GM23338 (cell line): ENCODE measurements at regions not wholly inside any gene's neighbourhood (a gene's known extent, or its start where the extent isn't known, plus 50 kb on each side); places are given as distances from the start of the nearest gene placed in this dataset.

Experiments
- ATAC-seq: fragments of 200-7000 bp; cut with Tn5 transposase; 3 replicates; pipeline ENCODE4 v1.9.1; 2020
- DNase-seq: peaks from one replicate; pipeline ENCODE4 v3.0.0-alpha.2; 2015; ENCODE audit warnings: low spot score
- H2AFZ ChIP-seq: fragments of 200-600 bp; sonication (generic); 2 replicates; pipeline ENCODE4 v1.8.0; 2016; ENCODE audit warnings: antibody characterized with exemption, mild to moderate bottlenecking, moderate library complexity
- H3F3A ChIP-seq: fragments of 200-600 bp; sonication (generic); replicated peaks from 2 replicates; pipeline ENCODE4 v1.8.0; 2017; ENCODE audit warnings: antibody characterized with exemption, mixed run types, low read depth
- H3K27ac ChIP-seq: fragments of 200-600 bp; sonication (generic); 2 replicates; pipeline ENCODE4 v1.6.1; 2016; ENCODE audit warnings: low read depth
- H3K27me3 ChIP-seq: fragments of 200-600 bp; sonication (generic); 2 replicates; pipeline ENCODE4 v1.8.0; 2016; ENCODE audit warnings: mild to moderate bottlenecking, mixed run types, moderate library complexity; ENCODE audit not compliant: insufficient read depth
- H3K36me3 ChIP-seq: fragments of 200-600 bp; sonication (generic); 2 replicates; pipeline ENCODE4 v1.8.0; 2016; ENCODE audit warnings: mild to moderate bottlenecking; ENCODE audit not compliant: insufficient read depth
- H3K4me1 ChIP-seq: fragments of 200-600 bp; sonication (generic); 2 replicates; pipeline ENCODE4 v1.8.0; 2016; ENCODE audit warnings: mild to moderate bottlenecking, moderate library complexity; ENCODE audit not compliant: insufficient read depth
- H3K4me2 ChIP-seq: fragments of 200-600 bp; sonication (generic); 2 replicates; pipeline ENCODE4 v1.7.1; 2017; ENCODE audit warnings: mixed run types
- H3K4me3 ChIP-seq: fragments of 200-600 bp; sonication (generic); 2 replicates; pipeline ENCODE4 v1.6.1; 2016; ENCODE audit warnings: mixed run types
- H3K79me2 ChIP-seq: fragments of 200-600 bp; sonication (generic); replicated peaks from 2 replicates; pipeline ENCODE4 v1.8.0; 2017; ENCODE audit warnings: mild to moderate bottlenecking; ENCODE audit not compliant: insufficient read depth
- H3K9me2 ChIP-seq: fragments of 200-600 bp; sonication (generic); 2 replicates; pipeline ENCODE4 v1.8.0; 2017; ENCODE audit not compliant: insufficient read depth
- H4K20me1 ChIP-seq: fragments of 200-600 bp; sonication (generic); replicated peaks from 2 replicates; pipeline ENCODE4 v1.8.0; 2017; ENCODE audit warnings: mild to moderate bottlenecking; ENCODE audit not compliant: insufficient read depth
- H3K27ac Mint-ChIP-seq: 2 replicates; pipeline ENCODE4 v1.8.0; 2020; ENCODE audit warnings: inconsistent platforms, mild to moderate bottlenecking, moderate library complexity, mixed read lengths
- H3K27me3 Mint-ChIP-seq: 3 replicates; pipeline ENCODE4 v1.8.0; 2022; ENCODE audit warnings: low read depth, mild to moderate bottlenecking, moderate library complexity, mixed read lengths, inconsistent platforms; ENCODE audit not compliant: insufficient read depth, poor library complexity
- H3K36me3 Mint-ChIP-seq: 3 replicates; pipeline ENCODE4 v1.8.0; 2021; ENCODE audit warnings: low read depth, mild to moderate bottlenecking, inconsistent platforms, moderate library complexity, mixed read lengths
- H3K4me1 Mint-ChIP-seq: 3 replicates; pipeline ENCODE4 v1.8.0; 2020; ENCODE audit warnings: mild to moderate bottlenecking, inconsistent platforms, mixed read lengths
- H3K4me3 Mint-ChIP-seq: 3 replicates; pipeline ENCODE4 v1.8.0; 2021; ENCODE audit warnings: moderate library complexity, mild to moderate bottlenecking, inconsistent platforms, mixed read lengths
- H3K9me3 Mint-ChIP-seq: 3 replicates; pipeline ENCODE4 v1.8.0; 2020; ENCODE audit warnings: moderate library complexity, mild to moderate bottlenecking, inconsistent platforms, mixed read lengths
- CREB1 ChIP-seq: fragments of 250-450 bp; sonication (Bioruptor Pico); IDR thresholded peaks from 2 replicates; pipeline ENCODE4 v1.5.0; 2020; ENCODE audit warnings: low read depth, mild to moderate bottlenecking, moderate library complexity
- EZH2 ChIP-seq: fragments of 200-600 bp; sonication (generic); IDR thresholded peaks from one replicate; pipeline ENCODE4 v1.8.0; 2017; ENCODE audit warnings: antibody characterized with exemption, mild to moderate bottlenecking, low read depth; ENCODE audit not compliant: unreplicated experiment
- EZH2phosphoT487 ChIP-seq: fragments of 200-600 bp; sonication (generic); IDR thresholded peaks from one replicate; pipeline ENCODE4 v1.8.1; 2018; ENCODE audit warnings: antibody characterized with exemption; ENCODE audit not compliant: unreplicated experiment
- JUNB ChIP-seq: IDR thresholded peaks from one replicate; pipeline ENCODE4 v1.6.1; 2016; ENCODE audit warnings: antibody characterized with exemption; ENCODE audit not compliant: unreplicated experiment
- POLR2AphosphoS5 ChIP-seq: IDR thresholded peaks from 2 replicates; pipeline ENCODE4 v1.6.1; 2016; ENCODE audit warnings: antibody characterized with exemption, low read depth
- STAT1 ChIP-seq: IDR thresholded peaks from one replicate; pipeline ENCODE4 v1.6.1; 2016; ENCODE audit warnings: antibody characterized with exemption; ENCODE audit not compliant: unreplicated experiment
- ZNF114 ChIP-seq: fragments of 250-450 bp; sonication (Bioruptor Pico); IDR thresholded peaks from 2 replicates; pipeline ENCODE4 v1.5.0; 2020; ENCODE audit warnings: mild to moderate bottlenecking, moderate library complexity
- ZNF331 ChIP-seq: fragments of 250-450 bp; sonication (Bioruptor Pico); IDR thresholded peaks from 2 replicates; pipeline ENCODE4 v1.5.0; 2020; ENCODE audit warnings: low read depth, mild to moderate bottlenecking, moderate library complexity
- TF ChIP-seq, protein P1 (sequence below), 2 experiments: fragments of 200-600 bp in 1 of 2; sonication (generic) in 1 of 2; conservative IDR thresholded peaks; 2 replicates each; pipeline versions ENCODE4 v1.5.1 to v1.6.1; 2016 to 2017; ENCODE audit warnings: antibody characterized with exemption in 2 of 2, low read depth in 2 of 2, mild to moderate bottlenecking in 2 of 2, moderate library complexity in 1 of 2

DNA sequence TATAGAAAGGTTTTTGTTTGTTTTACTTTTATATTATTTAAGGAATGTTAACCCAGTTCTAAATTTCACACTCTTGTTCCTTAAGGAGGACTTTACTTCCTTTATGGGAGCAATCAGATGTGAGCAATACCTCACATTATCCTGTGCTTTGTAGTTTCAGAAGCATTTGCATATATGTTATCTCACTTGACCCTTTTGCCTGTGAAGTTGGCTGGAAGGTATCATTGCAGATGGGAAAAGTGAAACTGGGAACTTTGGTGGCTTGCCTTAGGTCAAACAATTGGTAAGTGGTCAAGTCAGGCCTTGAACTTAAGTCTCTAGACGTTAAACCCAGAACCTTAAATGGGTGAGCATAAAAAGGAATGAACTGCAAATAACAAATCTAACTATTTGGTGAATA, 90.6 kb downstream of the AREG start (continued):
- TF ChIP-seq, protein P1, sequence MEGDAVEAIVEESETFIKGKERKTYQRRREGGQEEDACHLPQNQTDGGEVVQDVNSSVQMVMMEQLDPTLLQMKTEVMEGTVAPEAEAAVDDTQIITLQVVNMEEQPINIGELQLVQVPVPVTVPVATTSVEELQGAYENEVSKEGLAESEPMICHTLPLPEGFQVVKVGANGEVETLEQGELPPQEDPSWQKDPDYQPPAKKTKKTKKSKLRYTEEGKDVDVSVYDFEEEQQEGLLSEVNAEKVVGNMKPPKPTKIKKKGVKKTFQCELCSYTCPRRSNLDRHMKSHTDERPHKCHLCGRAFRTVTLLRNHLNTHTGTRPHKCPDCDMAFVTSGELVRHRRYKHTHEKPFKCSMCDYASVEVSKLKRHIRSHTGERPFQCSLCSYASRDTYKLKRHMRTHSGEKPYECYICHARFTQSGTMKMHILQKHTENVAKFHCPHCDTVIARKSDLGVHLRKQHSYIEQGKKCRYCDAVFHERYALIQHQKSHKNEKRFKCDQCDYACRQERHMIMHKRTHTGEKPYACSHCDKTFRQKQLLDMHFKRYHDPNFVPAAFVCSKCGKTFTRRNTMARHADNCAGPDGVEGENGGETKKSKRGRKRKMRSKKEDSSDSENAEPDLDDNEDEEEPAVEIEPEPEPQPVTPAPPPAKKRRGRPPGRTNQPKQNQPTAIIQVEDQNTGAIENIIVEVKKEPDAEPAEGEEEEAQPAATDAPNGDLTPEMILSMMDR (conservative IDR thresholded peaks at IDR 0.05; ENCODE audit: low read depth in 2 of 2) = no peak
- no peak for TF ChIP-seq ZNF331 (CRISPR knock-in tag)

DNA sequence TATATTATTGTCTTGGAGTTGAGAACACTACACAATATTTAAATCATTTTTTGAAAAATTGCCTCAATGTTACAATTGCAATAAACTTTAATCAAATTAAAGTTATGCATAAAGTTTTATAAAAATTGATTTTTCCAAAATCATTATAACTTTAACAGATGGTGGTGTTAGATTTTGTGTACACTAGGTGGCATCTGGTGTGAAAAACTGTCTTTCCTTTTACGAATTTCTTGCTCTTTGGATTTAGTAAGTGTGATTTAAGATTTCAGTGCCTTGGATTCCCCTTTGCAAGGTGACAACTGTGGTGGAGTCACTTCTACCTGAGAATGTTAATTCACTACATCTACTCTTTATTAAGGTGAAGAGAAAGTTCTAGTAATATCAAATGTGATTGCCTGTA, 91.6 kb downstream of the AREG start:
- no peaks in the 10 kb centered on the region for H3K79me2 ChIP-seq
- no peak overlapping the region for H3K4me2 ChIP-seq
- no peaks in the 10 kb centered on the region for H3K9me2 ChIP-seq
- no peak overlapping the region for H3K4me3 ChIP-seq
- H3K4me1 Mint-ChIP-seq = peaks cover 2% of the 10 kb centered on the region; the same call in 2 of the 3 replicates
- no peak overlapping the region for H2AFZ ChIP-seq
- no peaks in the 10 kb centered on the region for H3K36me3 ChIP-seq
- no peaks in the 10 kb centered on the region for H3K27me3 ChIP-seq
- ATAC-seq (no peak), DNase-seq (no peak)
- H4K20me1 ChIP-seq = no peaks in the 10 kb centered on the region
- H3K27ac ChIP-seq = no peak overlapping the region
- H3K9me3 Mint-ChIP-seq = no peaks in the 10 kb centered on the region
- no peak for TF ChIP-seq POLR2AphosphoS5
- TF ChIP-seq, protein P1 (conservative IDR thresholded peaks at IDR 0.05; ENCODE audit: low read depth in 2 of 2) = peak; percentile 16 to 23; a peak in 2 of 4 replicates
- no peak overlapping the region for H3K4me3 Mint-ChIP-seq
- no peaks in the 10 kb centered on the region for H3K36me3 Mint-ChIP-seq
- no peak overlapping the region for H3K27ac Mint-ChIP-seq
- no peaks in the 10 kb centered on the region for H3K27me3 Mint-ChIP-seq
- no peaks in the 10 kb centered on the region for H3K4me1 ChIP-seq
- H3F3A ChIP-seq = no peaks in the 10 kb centered on the region

DNA sequence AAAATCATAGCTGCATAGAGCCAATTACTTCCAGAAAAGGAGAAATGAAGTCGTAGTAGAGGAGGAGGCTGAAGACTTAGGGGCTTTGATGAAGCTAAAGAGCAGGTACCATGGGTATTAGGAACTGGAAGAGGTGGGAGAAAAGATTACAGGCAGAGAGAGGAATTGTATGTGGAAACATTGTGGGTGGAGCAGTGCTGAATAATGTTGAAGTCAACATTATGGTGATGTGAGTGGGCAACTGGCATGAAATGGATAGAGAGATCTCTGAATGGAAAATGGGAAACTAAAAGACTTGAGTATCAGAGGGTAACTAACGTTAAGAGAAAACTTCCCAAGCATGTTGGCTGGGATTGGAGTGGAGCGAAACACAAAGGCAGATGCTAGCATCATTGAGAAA, 92.5 kb downstream of the AREG start:
- Histone ChIP-seq H3K9me2 (no peaks in the 10 kb centered on the region), H2AFZ (no peak overlapping the region), H3K27ac (no peak overlapping the region), H4K20me1 (no peaks in the 10 kb centered on the region), H3K36me3 (no peaks in the 10 kb centered on the region), H3K4me2 (no peak overlapping the region), H3K4me3 (no peak overlapping the region), H3F3A (no peaks in the 10 kb centered on the region), H3K79me2 (no peaks in the 10 kb centered on the region), H3K4me1 (no peaks in the 10 kb centered on the region), H3K27me3 (no peaks in the 10 kb centered on the region)
- Mint-ChIP-seq H3K27ac (no peak overlapping the region), H3K4me3 (no peak overlapping the region), H3K36me3 (no peaks in the 10 kb centered on the region), H3K4me1 (peaks cover 3% of the 10 kb centered on the region; the same call in 2 of the 3 replicates), H3K9me3 (no peaks in the 10 kb centered on the region), H3K27me3 (no peaks in the 10 kb centered on the region)
- DNase-seq = no peak
- ATAC-seq = no peak
- TF ChIP-seq POLR2AphosphoS5 (no peak), STAT1 (no peak), EZH2phosphoT487 (no peak), ZNF114 (CRISPR knock-in tag) (no peak), EZH2 (no peak), JUNB (no peak), CREB1 (no peak)
- TF ChIP-seq, protein P1 (conservative IDR thresholded peaks at IDR 0.05; ENCODE audit: low read depth in 2 of 2) = no peak
